Uterus (tissue), 3 donors: ENCODE measurements at regions not wholly inside any gene's neighbourhood (a gene's known extent, or its start where the extent isn't known, plus 50 kb on each side); places are given as distances from the start of the nearest gene placed in this dataset.

Experiments used
- DNase-seq, 2 donors: peaks; one replicate each; pipeline ENCODE4 v3.0.0-alpha.2; 2019 to 2020
- H3K27ac ChIP-seq, 2 donors: fragments of 200-600 bp; sonication (generic); 1 replicate in 1 of 2; 2 replicates in 1 of 2; pipeline ENCODE4 v1.5.1; 2016 to 2018
- H3K27me3 ChIP-seq, 2 donors: fragments of 200-600 bp; sonication (generic); one replicate each; pipeline ENCODE4 v1.5.1; 2018 to 2019; ENCODE audit warnings: control low read depth in 1 of 2
- H3K36me3 ChIP-seq, 2 donors: fragments of 200-600 bp; sonication (generic); one replicate each; pipeline ENCODE4 v1.5.1; 2019; ENCODE audit warnings: control low read depth in 1 of 2
- H3K4me1 ChIP-seq, 2 donors: fragments of 200-600 bp; sonication (generic); one replicate each; pipeline ENCODE4 v1.5.1; 2018 to 2019; ENCODE audit warnings: control low read depth in 1 of 2
- H3K4me3 ChIP-seq, 2 donors: fragments of 200-600 bp; sonication (generic); 1 replicate in 1 of 2; 2 replicates in 1 of 2; pipeline ENCODE4 v1.5.1; 2018 to 2019; ENCODE audit warnings: mild to moderate bottlenecking in 1 of 2
- H3K9me3 ChIP-seq, 2 donors: fragments of 200-600 bp; sonication (generic); one replicate each; pipeline ENCODE4 v1.5.1; 2019; ENCODE audit warnings: control low read depth in 1 of 2
- CTCF ChIP-seq, 4 experiments: fragments of 200-600 bp in 2 of 4; fragments of 450-650 bp in 2 of 4; sonication (generic) in 2 of 4; IDR thresholded peaks; one replicate each; pipeline ENCODE4 v1.5.1; 2016 to 2019; ENCODE audit warnings: antibody characterized with exemption in 4 of 4, mild to moderate bottlenecking in 2 of 4, moderate library complexity in 1 of 4
- POLR2A ChIP-seq, 2 donors: fragments of 450-650 bp; IDR thresholded peaks; one replicate each; pipeline ENCODE4 v1.6.1; 2016; ENCODE audit warnings: antibody characterized with exemption in 2 of 2, mild to moderate bottlenecking in 1 of 2, moderate library complexity in 1 of 2
- intact Hi-C: fragments of 100-400 bp; cut with DNase I; formaldehyde crosslinking; loops from one replicate; pipeline ENCODE4 v1.15.1; 2023; ENCODE audit warnings: low total_unique reads
- donor health status: DM: yes; HTN: yes; CAD: no.

GRCh38 chr3:81927811-81928210 lies 166.4 kb upstream of the GBE1 start:
- TF ChIP-seq POLR2A (IDR thresholded peaks at IDR 0.05) (no peak), CTCF (IDR thresholded peaks at IDR 0.05) (no peak)
- DNase-seq = no peak
- Histone ChIP-seq H3K27ac (no peak overlapping the region), H3K9me3 (no peaks in the 10 kb centered on the region), H3K4me1 (no peaks in the 10 kb centered on the region), H3K36me3 (no peaks in the 10 kb centered on the region), H3K27me3 (no peaks in the 10 kb centered on the region), H3K4me3 (no peak overlapping the region)
- intact Hi-C loops = no loop called here

DNA sequence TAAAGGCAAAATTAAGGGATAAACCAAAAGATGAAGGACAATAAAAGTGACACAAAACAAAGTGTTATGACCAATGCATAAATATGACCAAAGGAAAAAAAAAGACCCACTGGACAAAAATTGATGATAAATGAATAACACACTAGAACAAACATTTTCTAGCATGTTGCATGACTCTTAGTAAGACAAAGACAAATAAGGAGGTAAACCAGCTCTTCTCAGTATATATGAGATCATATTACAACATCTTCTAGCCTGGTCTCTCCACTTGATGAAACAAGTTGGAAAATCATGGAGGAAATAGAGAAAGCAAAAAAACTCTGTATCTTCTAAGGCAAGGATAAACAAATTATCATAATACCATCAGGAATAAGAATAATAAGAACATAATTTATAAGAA lies 163.9 kb upstream of the GBE1 start:
- Histone ChIP-seq H3K9me3 (no peaks in the 10 kb centered on the region), H3K36me3 (no peaks in the 10 kb centered on the region), H3K27ac (no peak overlapping the region), H3K4me3 (no peak overlapping the region), H3K4me1 (no peaks in the 10 kb centered on the region), H3K27me3 (no peaks in the 10 kb centered on the region)
- intact Hi-C loops = no loop called here
- DNase-seq = no peak
- TF ChIP-seq POLR2A (IDR thresholded peaks at IDR 0.05) (no peak), CTCF (IDR thresholded peaks at IDR 0.05) (no peak)

GRCh38 chr3:81923038-81923437 lies 161.6 kb upstream of the GBE1 start:
- Histone ChIP-seq H3K27ac (no peak overlapping the region), H3K27me3 (no peaks in the 10 kb centered on the region), H3K4me3 (no peak overlapping the region), H3K9me3 (no peaks in the 10 kb centered on the region), H3K36me3 (no peaks in the 10 kb centered on the region), H3K4me1 (no peaks in the 10 kb centered on the region)
- intact Hi-C loops = no loop called here
- DNase-seq = no peak
- TF ChIP-seq POLR2A (IDR thresholded peaks at IDR 0.05) = no peak
- no peak for TF ChIP-seq CTCF (IDR thresholded peaks at IDR 0.05)

DNA sequence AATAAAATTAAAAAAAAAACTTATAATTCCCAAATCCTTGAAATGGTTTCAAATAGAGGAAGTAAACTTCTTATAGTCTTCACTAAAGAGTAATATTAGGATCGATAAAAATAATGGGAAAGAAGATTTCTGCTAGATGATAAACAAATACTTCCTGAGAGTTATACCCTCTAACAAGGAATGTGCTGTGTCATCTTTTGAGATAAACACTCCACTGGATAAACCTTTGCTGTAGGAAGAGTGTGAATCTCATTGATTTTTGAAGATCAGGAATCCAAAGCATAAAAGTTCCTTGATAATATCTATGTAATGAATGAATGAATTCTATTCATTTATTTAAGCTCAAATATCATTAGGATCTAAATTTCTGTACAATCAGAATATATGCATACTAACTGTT lies 161.0 kb upstream of the GBE1 start:
- no peak overlapping the region for H3K4me3 ChIP-seq

GRCh38 chr3:81920816-81921215 lies 159.4 kb upstream of the GBE1 start:
- Histone ChIP-seq H3K27ac (no peak overlapping the region), H3K27me3 (no peaks in the 10 kb centered on the region), H3K4me3 (no peak overlapping the region), H3K4me1 (no peaks in the 10 kb centered on the region), H3K9me3 (no peaks in the 10 kb centered on the region), H3K36me3 (no peaks in the 10 kb centered on the region)
- no peak for TF ChIP-seq CTCF (IDR thresholded peaks at IDR 0.05)
- TF ChIP-seq POLR2A (IDR thresholded peaks at IDR 0.05) = no peak
- no peak for DNase-seq
- intact Hi-C loops = no loop called here

More for the DNA sequence above, 161.0 kb upstream of the GBE1 start:
- DNase-seq = no peak
- Histone ChIP-seq H3K9me3 (no peaks in the 10 kb centered on the region), H3K27ac (no peak overlapping the region), H3K27me3 (no peaks in the 10 kb centered on the region), H3K4me1 (no peaks in the 10 kb centered on the region), H3K36me3 (no peaks in the 10 kb centered on the region)
- TF ChIP-seq CTCF (IDR thresholded peaks at IDR 0.05) = no peak
- TF ChIP-seq POLR2A (IDR thresholded peaks at IDR 0.05) = no peak
- intact Hi-C loops = no loop called here
